GM12891 (cell line): ENCODE measurements at regions not wholly inside any gene's neighbourhood (a gene's known extent, or its start where the extent isn't known, plus 50 kb on each side); places are given as distances from the start of the nearest gene placed in this dataset.

Experiments
- POLR2A ChIP-seq: IDR thresholded peaks from 2 replicates; pipeline ENCODE4 v1.6.1; 2011; ENCODE audit warnings: low read depth, low read length, control low read depth
- POLR2AphosphoS5 ChIP-seq: IDR thresholded peaks from 2 replicates; pipeline ENCODE4 v1.6.1; 2011; ENCODE audit warnings: low read depth, low read length, control low read depth
- POU2F2 ChIP-seq: IDR thresholded peaks from 2 replicates; pipeline ENCODE4 v1.6.1; 2011; ENCODE audit warnings: low read depth, mild to moderate bottlenecking, control low read depth, low read length, moderate library complexity
- TAF1 ChIP-seq: IDR thresholded peaks from 2 replicates; pipeline ENCODE4 v1.6.1; 2011; ENCODE audit warnings: low read depth, low read length, control low read depth

DNA sequence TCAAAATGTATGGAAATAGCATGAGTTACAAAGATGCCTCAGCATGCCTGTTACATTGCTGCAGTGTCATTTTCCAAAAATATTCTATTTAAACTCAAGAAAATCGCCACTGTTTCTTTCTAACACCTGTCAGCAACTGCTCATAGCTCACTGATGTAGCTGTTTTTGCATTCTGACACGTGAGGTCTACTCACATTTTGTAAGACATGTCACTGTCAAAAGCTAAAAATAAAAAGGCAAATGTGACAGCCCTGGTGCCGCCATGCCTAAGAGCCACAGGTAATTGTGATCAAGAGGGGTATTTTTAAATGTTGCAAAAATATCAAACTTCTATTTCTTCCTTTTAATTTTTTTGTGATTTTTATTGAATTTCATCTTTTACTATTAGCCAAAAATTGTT, 556.2 kb upstream of the TMPRSS15 start:
- TF ChIP-seq POLR2A (no peak), POLR2AphosphoS5 (no peak), TAF1 (no peak), POU2F2 (no peak)
